PC-3 (cell line): ENCODE measurements at regions not wholly inside any gene's neighbourhood (a gene's known extent, or its start where the extent isn't known, plus 50 kb on each side); places are given as distances from the start of the nearest gene placed in this dataset.

Experiments used
- ATAC-seq: fragments of 200-7000 bp; cut with Tn5 transposase; 2 replicates; pipeline ENCODE4 v1.9.1; 2020; ENCODE audit warnings: mild to moderate bottlenecking, moderate library complexity
- BruUV-seq: library from RNA; stranded (reverse); fragments of 400-500 nt; replicated peaks from 2 replicates; lab custom pipeline; 2021; lab: Mats Ljungman, UMichigan
- CTCF ChIA-PET: fragments of 300-600 bp; sonication (Branson Sonifier 250); formaldehyde crosslinking; loops from one replicate; lab custom pipeline; 2022; ENCODE audit warnings: antibody characterized with exemption; lab: Charles Lee
- POLR2A ChIA-PET: fragments of 300-600 bp; sonication (Branson Sonifier 250); formaldehyde crosslinking; loops from one replicate; lab custom pipeline; 2022; ENCODE audit warnings: antibody characterized with exemption; ENCODE audit not compliant: unreplicated experiment; lab: Charles Lee
- DNase-seq: peaks from one replicate; pipeline ENCODE4 v3.0.0-alpha.2; 2015
- H2AFZ ChIP-seq: fragments of 300-600 bp; sonication (generic); 2 replicates; pipeline ENCODE4 v1.6.0; 2016; ENCODE audit warnings: antibody characterized with exemption, low read length
- H3F3A ChIP-seq: fragments of 300-600 bp; sonication (generic); one replicate; pipeline ENCODE4 v1.6.0; 2017; ENCODE audit warnings: antibody characterized with exemption, low read length, control low read depth, mild to moderate bottlenecking; ENCODE audit not compliant: unreplicated experiment
- H3K27ac ChIP-seq: fragments of 300-600 bp; sonication (generic); 2 replicates; pipeline ENCODE4 v1.5.1; 2016; ENCODE audit warnings: mild to moderate bottlenecking, low read length
- H3K27me3 ChIP-seq: fragments of 300-600 bp; sonication (generic); 2 replicates; pipeline ENCODE4 v1.6.1; 2016; ENCODE audit warnings: low read length, mixed read lengths
- H3K36me3 ChIP-seq: fragments of 300-600 bp; sonication (generic); 2 replicates; pipeline ENCODE4 v1.6.1; 2016; ENCODE audit warnings: low read depth, mixed run types, low read length, mixed read lengths
- H3K4me1 ChIP-seq: fragments of 300-600 bp; sonication (generic); 2 replicates; pipeline ENCODE4 v1.5.1; 2016; ENCODE audit warnings: low read length; ENCODE audit not compliant: insufficient read depth
- H3K4me2 ChIP-seq: fragments of 300-600 bp; sonication (generic); 2 replicates; pipeline ENCODE4 v1.6.0; 2016; ENCODE audit warnings: low read length
- H3K4me3 ChIP-seq: fragments of 300-600 bp; sonication (generic); 2 replicates; pipeline ENCODE4 v1.5.1; 2016; ENCODE audit warnings: mild to moderate bottlenecking, low read length, mixed read lengths
- H3K79me2 ChIP-seq: fragments of 300-600 bp; sonication (generic); 2 replicates; pipeline ENCODE4 v1.6.1; 2017; ENCODE audit warnings: low read length, mixed read lengths
- H3K9ac ChIP-seq: fragments of 300-600 bp; sonication (generic); 2 replicates; pipeline ENCODE4 v1.6.0; 2016; ENCODE audit warnings: mild to moderate bottlenecking, low read length
- H3K9me2 ChIP-seq: fragments of 300-600 bp; sonication (generic); replicated peaks from 2 replicates; pipeline ENCODE4 v1.6.1; 2016; ENCODE audit warnings: mixed run types, low read length, mixed read lengths
- H3K9me3 ChIP-seq: fragments of 300-600 bp; sonication (generic); 2 replicates; pipeline ENCODE4 v1.6.1; 2016; ENCODE audit warnings: low read length, mixed read lengths
- H4K20me1 ChIP-seq: fragments of 300-600 bp; sonication (generic); 2 replicates; pipeline ENCODE4 v1.6.1; 2016; ENCODE audit warnings: low read length, mixed read lengths
- EZH2 ChIP-seq: fragments of 300-600 bp; sonication (generic); IDR thresholded peaks from one replicate; pipeline ENCODE4 v1.6.1; 2017; ENCODE audit warnings: antibody characterized with exemption, mild to moderate bottlenecking, low read length; ENCODE audit not compliant: unreplicated experiment
- EZH2phosphoT487 ChIP-seq: fragments of 300-600 bp; sonication (generic); IDR thresholded peaks from 2 replicates; pipeline ENCODE4 v1.6.1; 2018; ENCODE audit warnings: mild to moderate bottlenecking, antibody characterized with exemption, low read length, borderline replicate concordance
- intact Hi-C: fragments of 100-400 bp; cut with micrococcal nuclease; formaldehyde crosslinking; loops from 2 replicates; pipeline ENCODE4 v1.9.0; 2023
- TF ChIP-seq, protein P1 (sequence below): fragments of 300-600 bp; sonication (generic); conservative IDR thresholded peaks from 2 replicates; pipeline ENCODE4 v1.5.1; 2017; ENCODE audit warnings: antibody characterized with exemption, low read depth, mild to moderate bottlenecking, low read length

DNA sequence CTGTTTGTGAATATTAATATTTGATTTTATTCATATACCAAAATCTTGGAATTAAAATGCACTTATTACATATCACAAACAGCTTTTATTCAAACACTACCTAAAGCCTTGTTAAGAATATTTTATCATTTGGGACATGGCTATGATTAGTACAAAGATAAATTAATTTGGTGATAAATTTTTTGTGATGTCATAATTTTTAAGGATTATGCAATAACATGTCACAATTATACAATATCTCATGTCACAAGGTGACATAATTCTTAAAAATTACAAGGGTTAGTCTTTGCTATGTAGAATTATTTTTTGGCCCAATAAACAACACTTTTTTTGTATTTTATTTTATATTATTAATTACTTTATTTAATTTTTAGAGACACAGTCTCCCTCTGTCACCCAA lies 113.7 kb downstream of the TMTC3 start:
- Histone ChIP-seq H3K4me3 (no peak overlapping the region), H3K79me2 (no peaks in the 10 kb centered on the region), H3K27ac (no peak overlapping the region), H4K20me1 (no peaks in the 10 kb centered on the region), H3K4me2 (no peak overlapping the region), H3K9me3 (no peaks in the 10 kb centered on the region), H3F3A (no peaks in the 10 kb centered on the region), H2AFZ (no peak overlapping the region), H3K27me3 (no peaks in the 10 kb centered on the region), H3K9me2 (no peaks in the 10 kb centered on the region), H3K36me3 (no peaks in the 10 kb centered on the region), H3K4me1 (no peaks in the 10 kb centered on the region), H3K9ac (no peak overlapping the region)
- no TSS peak for BruUV-seq
- DNase-seq (no peak), ATAC-seq (no peak)
- POLR2A ChIA-PET: no interaction called here
- TF ChIP-seq EZH2phosphoT487 (no peak), EZH2 (no peak)
- TF ChIP-seq, protein P1, sequence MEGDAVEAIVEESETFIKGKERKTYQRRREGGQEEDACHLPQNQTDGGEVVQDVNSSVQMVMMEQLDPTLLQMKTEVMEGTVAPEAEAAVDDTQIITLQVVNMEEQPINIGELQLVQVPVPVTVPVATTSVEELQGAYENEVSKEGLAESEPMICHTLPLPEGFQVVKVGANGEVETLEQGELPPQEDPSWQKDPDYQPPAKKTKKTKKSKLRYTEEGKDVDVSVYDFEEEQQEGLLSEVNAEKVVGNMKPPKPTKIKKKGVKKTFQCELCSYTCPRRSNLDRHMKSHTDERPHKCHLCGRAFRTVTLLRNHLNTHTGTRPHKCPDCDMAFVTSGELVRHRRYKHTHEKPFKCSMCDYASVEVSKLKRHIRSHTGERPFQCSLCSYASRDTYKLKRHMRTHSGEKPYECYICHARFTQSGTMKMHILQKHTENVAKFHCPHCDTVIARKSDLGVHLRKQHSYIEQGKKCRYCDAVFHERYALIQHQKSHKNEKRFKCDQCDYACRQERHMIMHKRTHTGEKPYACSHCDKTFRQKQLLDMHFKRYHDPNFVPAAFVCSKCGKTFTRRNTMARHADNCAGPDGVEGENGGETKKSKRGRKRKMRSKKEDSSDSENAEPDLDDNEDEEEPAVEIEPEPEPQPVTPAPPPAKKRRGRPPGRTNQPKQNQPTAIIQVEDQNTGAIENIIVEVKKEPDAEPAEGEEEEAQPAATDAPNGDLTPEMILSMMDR: no peak
- CTCF ChIA-PET: no interaction called here
- intact Hi-C loops: no loop called here

- H3K4me3 ChIP-seq: no peak overlapping the region
- POLR2A ChIA-PET: no interaction called here
- no peaks in the 10 kb centered on the region for H3K36me3 ChIP-seq
- CTCF ChIA-PET: no interaction called here
- ATAC-seq (no peak), DNase-seq (no peak)
- no TSS peak for BruUV-seq
- no peaks in the 10 kb centered on the region for H3K4me1 ChIP-seq
- no peaks in the 10 kb centered on the region for H3K27me3 ChIP-seq
- no peaks in the 10 kb centered on the region for H3K9me3 ChIP-seq
- no peak overlapping the region for H3K27ac ChIP-seq
- H3F3A ChIP-seq: no peaks in the 10 kb centered on the region
- no peaks in the 10 kb centered on the region for H3K9me2 ChIP-seq
- H3K4me2 ChIP-seq: no peak overlapping the region
- no peaks in the 10 kb centered on the region for H3K79me2 ChIP-seq
- intact Hi-C loops: no loop called here
- no peak overlapping the region for H2AFZ ChIP-seq
- no peak overlapping the region for H3K9ac ChIP-seq
- TF ChIP-seq, protein P1: no peak
- no peak for TF ChIP-seq EZH2
- TF ChIP-seq EZH2phosphoT487: no peak
- no peaks in the 10 kb centered on the region for H4K20me1 ChIP-seq
These were observed 116.3 kb downstream of the TMTC3 start for GRCh38 chr12:88258396-88258795.

DNA sequence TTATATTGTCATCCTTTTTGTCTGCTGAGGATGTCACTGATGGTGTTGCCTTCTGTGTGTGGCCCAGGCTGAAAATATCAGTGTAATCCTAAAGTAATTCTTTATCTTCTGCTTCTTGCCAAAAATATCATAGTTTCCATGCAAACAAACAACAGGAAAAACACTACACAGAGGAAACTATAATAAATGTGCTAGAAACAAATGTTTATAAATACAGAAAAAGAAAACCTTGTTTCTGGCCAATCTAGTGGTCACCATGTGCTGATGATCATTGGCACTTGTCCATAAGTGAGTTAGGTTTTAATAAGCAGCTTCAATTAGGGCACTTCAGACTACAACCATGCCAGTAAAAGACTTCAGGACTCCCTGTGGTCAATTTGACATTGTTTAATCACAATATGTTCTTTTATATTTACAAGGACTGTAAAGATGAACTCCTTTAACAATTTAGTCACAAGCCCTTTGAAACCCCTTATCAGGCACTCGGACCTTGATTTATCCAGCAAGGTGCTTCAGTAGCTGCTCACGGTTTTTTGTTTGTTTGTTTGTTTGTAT lies 124.8 kb downstream of the TMTC3 start:
- Histone ChIP-seq H3F3A (no peaks in the 10 kb centered on the region), H3K36me3 (no peaks in the 10 kb centered on the region), H3K4me2 (no peak overlapping the region), H4K20me1 (no peaks in the 10 kb centered on the region), H3K27ac (no peak overlapping the region), H3K79me2 (no peaks in the 10 kb centered on the region), H3K4me1 (no peaks in the 10 kb centered on the region), H3K9ac (no peak overlapping the region), H3K9me3 (no peaks in the 10 kb centered on the region), H3K27me3 (no peaks in the 10 kb centered on the region), H2AFZ (no peak overlapping the region), H3K4me3 (no peak overlapping the region), H3K9me2 (no peaks in the 10 kb centered on the region)
- no peak for DNase-seq
- ATAC-seq: no peak
- TF ChIP-seq EZH2phosphoT487 (no peak), EZH2 (no peak)
- TF ChIP-seq, protein P1: no peak
- ChIA-PET POLR2A (no interaction called here), CTCF (no interaction called here)
- no TSS peak for BruUV-seq
- intact Hi-C loops: no loop called here
